ENCODE measurements at regions not wholly inside any gene's neighbourhood (a gene's known extent, or its start where the extent isn't known, plus 50 kb on each side); places are given as distances from the start of the nearest gene placed in this dataset.

GRCh38 chr4:66662620-66663019 lies 882.7 kb downstream of the CENPC start:
- Mint-ChIP-seq H3K27ac (ENCODE audit: low read depth, unreplicated experiment) (no peak overlapping the region), H3K36me3 (ENCODE audit: insufficient read depth, unreplicated experiment) (no peaks in the 10 kb centered on the region), H3K4me1 (ENCODE audit: insufficient read depth, unreplicated experiment) (no peaks in the 10 kb centered on the region), H3K4me3 (ENCODE audit: unreplicated experiment) (no peak overlapping the region), H3K27me3 (ENCODE audit: insufficient read depth, unreplicated experiment) (no peaks in the 10 kb centered on the region), H3K9me3 (ENCODE audit: unreplicated experiment) (no peaks in the 10 kb centered on the region)
- intact Hi-C loops (cut with micrococcal nuclease), result no loop called here
- no TSS peak for BruUV-seq (replicated peaks)
- ChIA-PET POLR2A (interaction anchor here (0.9 kb wide), 1 partner anchor 8 kb away, joined by 3 read pairs; no protein-coding TSS in a partner anchor), CTCF (interaction anchor here (0.6 kb wide), 1 partner anchor 671 kb away, joined by 5 read pairs; no protein-coding TSS in a partner anchor)
- no peak for TF ChIP-seq CTCF (IDR thresholded peaks at IDR 0.05; ENCODE audit: unreplicated experiment)
- no peak for DNase-seq (ENCODE audit: unreplicated experiment)

- Mint-ChIP-seq H3K9me3 (ENCODE audit: unreplicated experiment) (no peaks in the 10 kb centered on the region), H3K36me3 (ENCODE audit: insufficient read depth, unreplicated experiment) (no peaks in the 10 kb centered on the region), H3K4me3 (ENCODE audit: unreplicated experiment) (no peak overlapping the region), H3K27ac (ENCODE audit: low read depth, unreplicated experiment) (no peak overlapping the region), H3K4me1 (ENCODE audit: insufficient read depth, unreplicated experiment) (no peaks in the 10 kb centered on the region), H3K27me3 (ENCODE audit: insufficient read depth, unreplicated experiment) (no peaks in the 10 kb centered on the region)
- POLR2A ChIA-PET, result no interaction called here
- CTCF ChIA-PET, result no interaction called here
- no peak for TF ChIP-seq CTCF (IDR thresholded peaks at IDR 0.05; ENCODE audit: unreplicated experiment)
- DNase-seq (ENCODE audit: unreplicated experiment), result no peak
- no TSS peak for BruUV-seq (replicated peaks)
- intact Hi-C loops (cut with micrococcal nuclease), result no loop called here
Measured at GRCh38 chr4:66658809-66659208, 886.5 kb downstream of the CENPC start.

GRCh38 chr4:66655505-66655904 lies 889.8 kb downstream of the CENPC start:
- H3K4me1 Mint-ChIP-seq (ENCODE audit: insufficient read depth, unreplicated experiment), result no peaks in the 10 kb centered on the region
- intact Hi-C loops (cut with micrococcal nuclease), result no loop called here
- H3K4me3 Mint-ChIP-seq (ENCODE audit: unreplicated experiment), result no peak overlapping the region
- no peak for TF ChIP-seq CTCF (IDR thresholded peaks at IDR 0.05; ENCODE audit: unreplicated experiment)
- POLR2A ChIA-PET, result no interaction called here
- no peaks in the 10 kb centered on the region for H3K9me3 Mint-ChIP-seq (ENCODE audit: unreplicated experiment)
- H3K27me3 Mint-ChIP-seq (ENCODE audit: insufficient read depth, unreplicated experiment), result no peaks in the 10 kb centered on the region
- no peak for DNase-seq (ENCODE audit: unreplicated experiment)
- H3K36me3 Mint-ChIP-seq (ENCODE audit: insufficient read depth, unreplicated experiment), result no peaks in the 10 kb centered on the region
- no peak overlapping the region for H3K27ac Mint-ChIP-seq (ENCODE audit: low read depth, unreplicated experiment)
- CTCF ChIA-PET, result no interaction called here
- no TSS peak for BruUV-seq (replicated peaks)

GRCh38 chr4:66653937-66654336 lies 891.4 kb downstream of the CENPC start:
- H3K27me3 Mint-ChIP-seq (ENCODE audit: insufficient read depth, unreplicated experiment), result no peaks in the 10 kb centered on the region
- intact Hi-C loops (cut with micrococcal nuclease), result no loop called here
- DNase-seq (ENCODE audit: unreplicated experiment), result no peak
- no peak overlapping the region for H3K4me3 Mint-ChIP-seq (ENCODE audit: unreplicated experiment)
- TF ChIP-seq CTCF (IDR thresholded peaks at IDR 0.05; ENCODE audit: unreplicated experiment), result no peak
- no peaks in the 10 kb centered on the region for H3K9me3 Mint-ChIP-seq (ENCODE audit: unreplicated experiment)
- H3K4me1 Mint-ChIP-seq (ENCODE audit: insufficient read depth, unreplicated experiment), result no peaks in the 10 kb centered on the region
- H3K27ac Mint-ChIP-seq (ENCODE audit: low read depth, unreplicated experiment), result no peak overlapping the region
- H3K36me3 Mint-ChIP-seq (ENCODE audit: insufficient read depth, unreplicated experiment), result no peaks in the 10 kb centered on the region
- POLR2A ChIA-PET, result interaction anchor here (0.7 kb wide), 1 partner anchor 1503 kb away, joined by 3 read pairs; no protein-coding TSS in a partner anchor
- BruUV-seq (replicated peaks), result no TSS peak
- CTCF ChIA-PET, result interaction anchor here (0.8 to 1.1 kb wide), 2 partner anchors 13 to 490 kb away, joined by 3 to 5 read pairs; no protein-coding TSS in a partner anchor
